HFFc6 (cell line): ENCODE measurements at regions not wholly inside any gene's neighbourhood (a gene's known extent, or its start where the extent isn't known, plus 50 kb on each side); places are given as distances from the start of the nearest gene placed in this dataset.

Source experiments
- DNase-seq: peaks from one replicate; pipeline ENCODE4 v3.0.0-alpha.2; 2018
- H3K27ac Mint-ChIP-seq: 2 replicates; pipeline ENCODE4 v1.8.0; 2020; ENCODE audit warnings: mild to moderate bottlenecking, mixed read lengths
- H3K27me3 Mint-ChIP-seq: 2 replicates; pipeline ENCODE4 v1.8.0; 2021; ENCODE audit warnings: mild to moderate bottlenecking, moderate library complexity, mixed read lengths; ENCODE audit not compliant: insufficient read depth
- H3K36me3 Mint-ChIP-seq: 2 replicates; pipeline ENCODE4 v1.8.0; 2021; ENCODE audit warnings: low read depth, mixed read lengths
- H3K4me1 Mint-ChIP-seq: 2 replicates; pipeline ENCODE4 v1.8.0; 2020; ENCODE audit warnings: low read depth, mixed read lengths
- H3K4me3 Mint-ChIP-seq: 2 replicates; pipeline ENCODE4 v1.8.0; 2020; ENCODE audit warnings: mild to moderate bottlenecking, moderate library complexity, mixed read lengths
- H3K9me3 Mint-ChIP-seq: 2 replicates; pipeline ENCODE4 v1.8.0; 2020; ENCODE audit warnings: mild to moderate bottlenecking, mixed read lengths
- TF ChIP-seq, protein P1 (sequence below): fragments of 200-600 bp; sonication (generic); IDR thresholded peaks from 2 replicates; pipeline ENCODE4 v1.5.0; 2021; ENCODE audit warnings: antibody characterized with exemption, mild to moderate bottlenecking

GRCh38 chr9:30482499-30482898 is 1901.9 kb upstream of the ACO1 start:
- TF ChIP-seq, protein P1, sequence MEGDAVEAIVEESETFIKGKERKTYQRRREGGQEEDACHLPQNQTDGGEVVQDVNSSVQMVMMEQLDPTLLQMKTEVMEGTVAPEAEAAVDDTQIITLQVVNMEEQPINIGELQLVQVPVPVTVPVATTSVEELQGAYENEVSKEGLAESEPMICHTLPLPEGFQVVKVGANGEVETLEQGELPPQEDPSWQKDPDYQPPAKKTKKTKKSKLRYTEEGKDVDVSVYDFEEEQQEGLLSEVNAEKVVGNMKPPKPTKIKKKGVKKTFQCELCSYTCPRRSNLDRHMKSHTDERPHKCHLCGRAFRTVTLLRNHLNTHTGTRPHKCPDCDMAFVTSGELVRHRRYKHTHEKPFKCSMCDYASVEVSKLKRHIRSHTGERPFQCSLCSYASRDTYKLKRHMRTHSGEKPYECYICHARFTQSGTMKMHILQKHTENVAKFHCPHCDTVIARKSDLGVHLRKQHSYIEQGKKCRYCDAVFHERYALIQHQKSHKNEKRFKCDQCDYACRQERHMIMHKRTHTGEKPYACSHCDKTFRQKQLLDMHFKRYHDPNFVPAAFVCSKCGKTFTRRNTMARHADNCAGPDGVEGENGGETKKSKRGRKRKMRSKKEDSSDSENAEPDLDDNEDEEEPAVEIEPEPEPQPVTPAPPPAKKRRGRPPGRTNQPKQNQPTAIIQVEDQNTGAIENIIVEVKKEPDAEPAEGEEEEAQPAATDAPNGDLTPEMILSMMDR, result no peak
- no peak for DNase-seq
- Mint-ChIP-seq H3K27ac (no peak overlapping the region), H3K4me3 (no peak overlapping the region), H3K4me1 (no peaks in the 10 kb centered on the region), H3K9me3 (peaks cover 16% of the 10 kb centered on the region), H3K27me3 (no peaks in the 10 kb centered on the region), H3K36me3 (no peaks in the 10 kb centered on the region)

DNA sequence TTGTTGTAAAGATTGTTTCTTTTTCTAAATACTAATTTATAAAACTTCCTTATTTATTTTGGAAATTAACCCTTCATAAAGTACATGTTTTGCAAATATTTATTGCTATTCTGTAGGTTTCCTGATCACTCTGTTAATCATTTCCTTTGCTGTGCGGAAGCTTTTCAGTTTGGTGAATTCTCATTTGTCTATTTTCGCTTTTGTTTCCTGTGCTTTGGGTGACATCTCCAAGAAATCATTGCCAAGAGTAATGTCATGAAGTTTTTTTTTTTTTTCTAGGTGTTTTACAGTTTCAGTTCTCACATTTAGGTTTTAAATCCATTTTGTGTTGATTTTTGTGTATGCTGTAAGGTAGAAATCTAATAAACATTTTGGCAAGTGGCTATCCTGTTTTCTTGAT is 1899.8 kb upstream of the ACO1 start:
- no peak overlapping the region for H3K4me3 Mint-ChIP-seq
- no peak for DNase-seq
- H3K36me3 Mint-ChIP-seq, result no peaks in the 10 kb centered on the region
- no peak overlapping the region for H3K27ac Mint-ChIP-seq
- H3K4me1 Mint-ChIP-seq, result no peaks in the 10 kb centered on the region
- no peaks in the 10 kb centered on the region for H3K27me3 Mint-ChIP-seq
- peaks cover 16% of the 10 kb centered on the region for H3K9me3 Mint-ChIP-seq
- TF ChIP-seq, protein P1, result no peak

DNA sequence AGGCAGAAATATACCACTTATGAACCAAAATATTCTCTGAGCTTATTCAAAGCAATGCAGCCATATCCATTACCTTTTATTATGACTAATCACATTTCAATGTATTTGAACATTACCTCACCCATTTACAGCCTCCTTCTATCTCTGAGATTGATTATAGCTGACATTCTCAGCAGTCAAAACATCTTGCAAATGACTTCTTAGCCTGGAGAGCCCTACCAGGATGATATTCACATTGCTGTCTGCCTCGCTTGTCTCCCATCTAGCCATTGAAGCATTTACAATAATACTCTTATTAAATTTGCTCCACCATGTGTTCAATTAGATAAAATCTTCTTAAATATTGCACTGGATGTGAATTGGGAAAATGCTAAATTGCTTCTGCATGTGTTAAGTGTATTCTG is 1879.9 kb upstream of the ACO1 start:
- H3K27ac Mint-ChIP-seq, result no peak overlapping the region
- H3K27me3 Mint-ChIP-seq, result no peaks in the 10 kb centered on the region
- TF ChIP-seq, protein P1, result no peak
- H3K4me3 Mint-ChIP-seq, result no peak overlapping the region
- peaks cover 19% of the 10 kb centered on the region for H3K9me3 Mint-ChIP-seq
- H3K4me1 Mint-ChIP-seq, result no peaks in the 10 kb centered on the region
- no peak for DNase-seq
- no peaks in the 10 kb centered on the region for H3K36me3 Mint-ChIP-seq

- TF ChIP-seq, protein P1, result no peak
- Mint-ChIP-seq H3K4me1 (no peaks in the 10 kb centered on the region), H3K4me3 (no peak overlapping the region), H3K9me3 (peaks cover 19% of the 10 kb centered on the region), H3K27me3 (no peaks in the 10 kb centered on the region), H3K27ac (no peak overlapping the region), H3K36me3 (no peaks in the 10 kb centered on the region)
- no peak for DNase-seq
These were observed 1879.1 kb upstream of the ACO1 start for GRCh38 chr9:30505311-30505710.

DNA sequence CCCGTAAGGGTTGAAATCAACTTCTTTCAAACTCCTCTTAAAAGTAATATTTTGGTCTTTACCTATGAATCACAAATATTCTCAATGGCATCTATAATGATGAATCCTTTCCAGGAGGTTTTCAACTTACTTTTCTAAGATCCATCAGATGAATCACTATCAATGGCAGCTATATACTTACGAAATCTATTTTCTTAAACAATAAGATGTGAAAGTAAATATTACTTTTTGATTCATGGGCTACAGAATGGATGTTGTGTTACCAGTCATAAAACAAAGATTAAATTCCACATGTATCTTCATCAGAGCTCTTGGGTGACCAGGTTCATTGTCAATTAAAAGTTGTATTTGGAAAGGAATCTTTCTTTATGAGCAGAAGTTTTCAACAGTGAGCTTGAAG is 1877.7 kb upstream of the ACO1 start:
- no peak overlapping the region for H3K4me3 Mint-ChIP-seq
- peaks cover 18% of the 10 kb centered on the region for H3K9me3 Mint-ChIP-seq

More for the DNA sequence above, 1877.7 kb upstream of the ACO1 start:
- Mint-ChIP-seq H3K27ac (no peak overlapping the region), H3K36me3 (no peaks in the 10 kb centered on the region), H3K27me3 (no peaks in the 10 kb centered on the region), H3K4me1 (no peaks in the 10 kb centered on the region)
- TF ChIP-seq, protein P1, result no peak
- no peak for DNase-seq
